GM19372 (cell line): ENCODE measurements at regions not wholly inside any gene's neighbourhood (a gene's known extent, or its start where the extent isn't known, plus 50 kb on each side); places are given as distances from the start of the nearest gene placed in this dataset.

Source experiments
- ATAC-seq: cut with Tn5 transposase; IDR thresholded peaks from one replicate; pipeline ENCODE4 v1.9.1; 2021; ENCODE audit warnings: mild to moderate bottlenecking, low read depth, moderate library complexity; ENCODE audit not compliant: unreplicated experiment

DNA sequence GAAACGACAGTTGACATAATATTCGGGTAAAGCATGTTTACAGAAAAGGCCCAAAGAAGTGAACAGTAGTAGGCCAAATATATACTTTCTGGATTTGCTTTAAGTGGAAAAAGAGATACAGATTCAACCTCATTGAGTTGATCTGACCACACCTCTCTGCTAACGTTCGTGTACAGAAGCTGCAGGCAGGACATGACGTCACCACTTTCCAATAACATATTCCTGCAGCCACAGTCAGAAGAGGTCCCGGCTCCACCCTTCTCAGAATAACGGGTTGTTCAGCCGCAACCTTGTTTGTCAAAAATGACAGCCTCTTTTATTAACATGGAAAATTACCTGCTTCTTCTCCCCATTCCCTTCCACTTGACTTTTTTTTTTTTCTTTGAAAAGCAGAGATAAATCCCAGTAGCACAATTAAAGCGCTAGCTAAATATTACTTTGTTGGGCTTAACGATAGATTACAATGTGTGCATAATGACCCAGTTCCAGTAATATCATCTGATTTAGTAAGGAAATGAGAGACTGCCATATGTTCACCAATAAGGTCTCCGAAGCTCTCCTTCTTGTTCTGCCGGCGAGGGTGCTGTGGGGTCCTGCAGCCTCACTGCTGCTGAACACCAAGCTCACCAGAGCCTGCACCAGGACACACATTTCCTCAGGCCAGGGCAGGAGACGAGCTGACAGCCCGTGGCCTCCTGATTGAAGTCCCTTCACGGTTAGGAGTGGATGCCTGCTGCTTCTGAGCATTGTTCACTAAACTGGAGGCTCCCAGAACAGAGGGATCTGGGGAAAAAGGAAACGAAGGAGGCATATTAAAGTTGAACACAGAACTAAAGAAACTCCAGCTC is 451.0 kb upstream of the SALL3 start:
- no peak for ATAC-seq

GRCh38 chr18:78531637-78532036 is 448.0 kb upstream of the SALL3 start:
- no peak for ATAC-seq

GRCh38 chr18:78538669-78539440 is 440.8 kb upstream of the SALL3 start:
- ATAC-seq = no peak

- no peak for ATAC-seq
Measured at GRCh38 chr18:78540636-78541529, 438.7 kb upstream of the SALL3 start.

DNA sequence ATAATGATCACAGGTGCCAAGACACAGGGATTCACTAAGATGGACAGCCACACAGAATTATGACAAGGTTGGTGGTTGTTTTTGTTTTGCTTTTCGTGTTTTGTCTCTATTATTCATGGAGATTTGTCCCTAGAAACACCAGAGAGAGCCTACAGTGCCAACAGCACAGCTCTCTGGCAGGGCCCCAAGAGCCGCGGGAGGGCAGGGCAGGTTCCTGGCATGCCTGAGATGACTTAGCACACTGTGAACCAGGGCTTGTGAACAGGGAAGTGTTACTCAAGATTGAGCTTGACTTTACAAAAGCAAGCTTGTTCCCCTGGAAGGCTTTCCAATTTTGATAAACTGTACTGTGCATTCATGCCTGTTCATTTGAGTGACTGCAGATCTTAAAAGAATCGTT is 437.4 kb upstream of the SALL3 start:
- no peak for ATAC-seq

- ATAC-seq = no peak
Measured at GRCh38 chr18:78543201-78543725, 436.4 kb upstream of the SALL3 start.

- no peak for ATAC-seq
Measured at GRCh38 chr18:78546281-78546680, 433.3 kb upstream of the SALL3 start.

DNA sequence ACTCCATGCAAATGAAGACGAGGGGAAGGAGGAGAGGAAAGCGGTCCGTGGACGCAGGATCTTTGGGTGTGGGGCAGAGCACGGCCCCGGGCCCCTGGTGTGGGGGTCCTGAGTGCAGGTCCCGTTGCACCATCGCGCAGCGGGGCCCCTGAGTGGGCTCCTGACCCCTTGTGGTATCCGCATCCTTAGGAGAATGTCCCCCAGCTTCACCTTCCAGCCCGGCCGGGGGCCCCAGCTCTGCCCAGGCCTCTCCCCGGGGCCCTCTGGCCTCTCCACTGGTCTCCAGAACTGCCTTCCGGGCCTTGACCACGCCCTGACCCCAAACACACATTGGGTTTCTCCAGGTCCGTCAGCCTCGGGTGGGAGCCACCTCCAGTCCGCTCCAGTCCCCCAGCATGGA is 431.8 kb upstream of the SALL3 start:
- ATAC-seq = no peak

DNA sequence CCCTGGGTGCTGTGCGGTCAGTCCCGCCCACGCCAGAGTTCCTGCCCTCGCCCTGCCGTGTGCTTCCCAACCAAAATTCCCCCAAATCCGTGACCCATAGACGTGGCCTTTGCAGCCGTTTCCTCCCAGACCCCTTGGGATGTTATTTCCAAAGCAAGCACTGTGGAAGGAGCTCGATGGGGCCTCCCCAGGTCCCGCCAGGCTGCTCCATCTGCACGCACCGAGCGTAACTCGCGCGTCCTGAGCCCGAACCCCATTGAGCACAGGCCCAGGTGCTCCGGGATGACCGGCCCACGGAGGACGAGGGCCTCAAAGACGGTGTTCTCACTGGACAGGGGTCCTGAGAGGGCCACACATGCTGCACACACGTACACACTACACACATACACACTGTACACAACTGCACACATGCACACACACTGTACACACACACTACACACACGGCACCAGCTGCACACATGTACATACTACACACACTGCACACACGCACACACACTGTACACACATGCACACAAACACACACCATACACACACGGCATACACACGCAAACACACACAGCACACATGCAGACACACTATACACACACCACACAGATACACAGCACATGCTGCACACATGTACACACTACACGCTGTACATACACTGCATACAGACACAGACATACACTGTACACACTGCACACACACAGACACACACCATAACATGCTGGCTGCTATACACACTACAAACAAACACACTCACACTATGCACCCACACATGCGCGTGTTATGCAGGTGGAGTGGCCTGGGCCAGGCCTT is 431.2 kb upstream of the SALL3 start:
- ATAC-seq = no peak

- ATAC-seq = no peak
Measured at GRCh38 chr18:78549971-78550370, 429.6 kb upstream of the SALL3 start.

- ATAC-seq = no peak
Measured at GRCh38 chr18:78554944-78555608, 424.5 kb upstream of the SALL3 start.

DNA sequence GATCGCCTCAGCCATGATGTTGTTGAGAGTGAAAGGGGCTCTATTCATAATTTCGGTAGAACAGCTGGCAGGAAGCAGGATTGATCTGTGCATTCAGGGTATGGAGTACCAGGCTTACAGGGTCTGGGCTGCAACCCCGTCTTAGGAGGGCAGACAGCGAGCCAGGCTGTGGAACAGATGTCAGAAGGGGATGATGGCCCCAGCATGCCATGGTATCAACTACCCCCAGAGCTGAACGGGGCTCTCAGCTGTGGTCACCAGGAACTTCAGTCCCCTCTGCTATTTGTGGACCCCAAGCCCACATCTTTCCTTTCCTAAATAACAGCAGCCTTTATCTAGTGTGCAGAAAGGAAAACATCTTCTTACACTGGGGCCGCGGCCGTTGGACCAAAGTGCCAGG is 422.2 kb upstream of the SALL3 start:
- ATAC-seq = no peak

DNA sequence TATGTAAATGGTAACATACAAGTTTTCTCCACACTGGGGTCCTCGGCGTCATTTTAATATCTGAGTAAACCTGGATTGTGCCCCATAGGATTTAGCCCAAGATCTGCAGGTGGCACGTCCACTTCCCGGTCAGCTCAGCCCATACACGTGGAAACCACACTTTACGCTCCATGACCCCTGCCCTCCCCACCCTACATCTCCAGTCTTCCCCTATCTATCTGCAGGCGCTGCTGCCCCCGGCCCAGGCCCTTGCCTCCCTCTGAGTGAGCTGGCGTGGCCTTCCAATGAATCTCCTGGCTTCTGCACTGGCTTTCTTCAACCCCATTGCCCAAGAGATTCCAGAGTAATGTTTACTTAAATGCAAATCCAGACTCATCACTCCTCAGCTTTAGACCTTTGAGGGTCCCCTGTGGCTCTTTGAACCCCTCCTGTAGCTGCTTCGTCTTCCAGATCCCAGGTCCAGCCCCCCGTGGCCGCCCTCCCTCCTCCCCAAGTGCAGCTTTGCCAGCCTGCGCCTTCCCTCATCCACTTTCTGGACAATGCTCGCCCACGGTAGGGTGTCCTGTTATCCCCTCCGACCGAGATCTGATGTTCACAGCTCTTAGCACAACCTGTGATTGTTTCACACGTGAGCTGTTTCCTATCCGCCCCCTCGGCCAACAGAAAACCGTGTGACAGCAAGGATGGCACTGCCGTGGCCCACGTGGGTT is 421.4 kb upstream of the SALL3 start:
- ATAC-seq = no peak

DNA sequence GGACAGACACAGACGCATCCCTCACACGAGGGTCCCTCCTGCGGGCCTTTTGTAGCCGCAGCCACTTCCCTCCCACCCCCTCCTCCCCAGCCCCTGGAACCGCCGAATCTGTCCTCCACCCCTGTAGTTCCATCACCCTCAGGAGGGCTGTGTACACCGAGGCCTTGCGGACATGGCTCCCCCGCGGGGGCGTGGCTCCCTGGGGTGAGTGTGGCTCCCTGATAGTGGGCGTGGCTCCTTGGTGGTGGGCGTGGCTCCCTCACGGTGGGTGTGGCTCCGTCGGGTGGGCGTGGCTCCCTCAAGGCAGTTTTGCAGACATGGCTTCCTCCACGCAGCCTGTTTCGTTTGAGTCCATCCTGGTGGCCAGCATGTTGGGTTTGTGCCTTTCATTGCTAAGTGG is 420.7 kb upstream of the SALL3 start:
- ATAC-seq = no peak

- ATAC-seq = no peak
Measured at GRCh38 chr18:78559584-78559983, 420.0 kb upstream of the SALL3 start.

- ATAC-seq = no peak
Measured at GRCh38 chr18:78561757-78562510, 417.7 kb upstream of the SALL3 start.

GRCh38 chr18:78562531-78562961 is 417.1 kb upstream of the SALL3 start:
- ATAC-seq = no peak

- no peak for ATAC-seq
Measured at GRCh38 chr18:78563110-78563509, 416.5 kb upstream of the SALL3 start.
